ENCODE measurements at regions not wholly inside any gene's neighbourhood (a gene's known extent, or its start where the extent isn't known, plus 50 kb on each side); places are given as distances from the start of the nearest gene placed in this dataset.

- Histone ChIP-seq H2AFZ (ENCODE audit: low read depth, low read length) (no peak overlapping the region), H3F3A (ENCODE audit: insufficient read depth, low read length, poor library complexity, severe bottlenecking) (no peaks in the 10 kb centered on the region), H4K20me1 (ENCODE audit: insufficient read depth) (no peaks in the 10 kb centered on the region), H3K4me3 (ENCODE audit: low read length) (no peak overlapping the region), H3K27me3 (ENCODE audit: insufficient read depth, low read depth, low read length) (no peaks in the 10 kb centered on the region), H3K9me2 (ENCODE audit: insufficient read depth, low read length) (no peaks in the 10 kb centered on the region), H3K9me3 (ENCODE audit: low read length) (no peaks in the 10 kb centered on the region), H3K79me2 (replicated peaks; ENCODE audit: insufficient read depth, low read length) (no peaks in the 10 kb centered on the region), H3K27ac (ENCODE audit: low read length) (no peak overlapping the region), H3K4me2 (ENCODE audit: low read length) (no peak overlapping the region), H3K36me3 (ENCODE audit: insufficient read depth, low read length) (no peaks in the 10 kb centered on the region), H3K9ac (ENCODE audit: low read length) (no peak overlapping the region)
- TF ChIP-seq SMC3 (conservative IDR thresholded peaks at IDR 0.05; ENCODE audit: poor library complexity) (no peak), EZH2 (IDR thresholded peaks at IDR 0.05; ENCODE audit: borderline replicate concordance, insufficient read depth, low read length, poor library complexity, severe bottlenecking) (no peak), RAD21 (conservative IDR thresholded peaks at IDR 0.05) (no peak), REST (IDR thresholded peaks at IDR 0.05; ENCODE audit: borderline replicate concordance) (no peak), TAF1 (IDR thresholded peaks at IDR 0.05; ENCODE audit: low read depth) (no peak), EP300 (conservative IDR thresholded peaks at IDR 0.05; ENCODE audit: poor library complexity, severe bottlenecking) (no peak), POLR2AphosphoS5 (IDR thresholded peaks at IDR 0.05) (no peak), CTCF (IDR thresholded peaks at IDR 0.05; ENCODE audit: poor library complexity, severe bottlenecking) (no peak), MXI1 (conservative IDR thresholded peaks at IDR 0.05; ENCODE audit: poor library complexity, severe bottlenecking) (no peak)
Measured at GRCh38 chr14:81632157-81632556, 98.5 kb upstream of the SEL1L start.

GRCh38 chr14:81633496-81633895 lies 99.8 kb upstream of the SEL1L start:
- no peak overlapping the region for H3K4me2 ChIP-seq (ENCODE audit: low read length)
- H3K36me3 ChIP-seq (ENCODE audit: insufficient read depth, low read length) = no peaks in the 10 kb centered on the region
- no peaks in the 10 kb centered on the region for H3K9me3 ChIP-seq (ENCODE audit: low read length)
- H3K27me3 ChIP-seq (ENCODE audit: insufficient read depth, low read depth, low read length) = no peaks in the 10 kb centered on the region
- no peak overlapping the region for H3K4me3 ChIP-seq (ENCODE audit: low read length)
- no peak overlapping the region for H3K27ac ChIP-seq (ENCODE audit: low read length)
- H2AFZ ChIP-seq (ENCODE audit: low read depth, low read length) = no peak overlapping the region
- no peaks in the 10 kb centered on the region for H3K9me2 ChIP-seq (ENCODE audit: insufficient read depth, low read length)
- no peaks in the 10 kb centered on the region for H4K20me1 ChIP-seq (ENCODE audit: insufficient read depth)
- no peaks in the 10 kb centered on the region for H3K79me2 ChIP-seq (replicated peaks; ENCODE audit: insufficient read depth, low read length)
- no peak for TF ChIP-seq EP300 (conservative IDR thresholded peaks at IDR 0.05; ENCODE audit: poor library complexity, severe bottlenecking)
- TF ChIP-seq EZH2 (IDR thresholded peaks at IDR 0.05; ENCODE audit: borderline replicate concordance, insufficient read depth, low read length, poor library complexity, severe bottlenecking) = no peak
- no peak overlapping the region for H3K9ac ChIP-seq (ENCODE audit: low read length)
- H3F3A ChIP-seq (ENCODE audit: insufficient read depth, low read length, poor library complexity, severe bottlenecking) = no peaks in the 10 kb centered on the region

GRCh38 chr14:81637639-81638038 lies 104.0 kb upstream of the SEL1L start:
- H3K9ac ChIP-seq (ENCODE audit: low read length) = no peak overlapping the region
- H3K27ac ChIP-seq (ENCODE audit: low read length) = no peak overlapping the region
- H3F3A ChIP-seq (ENCODE audit: insufficient read depth, low read length, poor library complexity, severe bottlenecking) = no peaks in the 10 kb centered on the region
- no peak overlapping the region for H3K4me3 ChIP-seq (ENCODE audit: low read length)
- H3K4me2 ChIP-seq (ENCODE audit: low read length) = no peak overlapping the region
- no peak overlapping the region for H2AFZ ChIP-seq (ENCODE audit: low read depth, low read length)
- no peaks in the 10 kb centered on the region for H3K36me3 ChIP-seq (ENCODE audit: insufficient read depth, low read length)
- no peak for TF ChIP-seq RAD21 (conservative IDR thresholded peaks at IDR 0.05)
- no peak for TF ChIP-seq POLR2AphosphoS5 (IDR thresholded peaks at IDR 0.05)
- no peak for TF ChIP-seq MXI1 (conservative IDR thresholded peaks at IDR 0.05; ENCODE audit: poor library complexity, severe bottlenecking)
- no peak for TF ChIP-seq EP300 (conservative IDR thresholded peaks at IDR 0.05; ENCODE audit: poor library complexity, severe bottlenecking)
- TF ChIP-seq SMC3 (conservative IDR thresholded peaks at IDR 0.05; ENCODE audit: poor library complexity) = no peak
- TF ChIP-seq CTCF (IDR thresholded peaks at IDR 0.05; ENCODE audit: poor library complexity, severe bottlenecking) = no peak
- TF ChIP-seq TAF1 (IDR thresholded peaks at IDR 0.05; ENCODE audit: low read depth) = no peak
- no peak for TF ChIP-seq REST (IDR thresholded peaks at IDR 0.05; ENCODE audit: borderline replicate concordance)
- TF ChIP-seq EZH2 (IDR thresholded peaks at IDR 0.05; ENCODE audit: borderline replicate concordance, insufficient read depth, low read length, poor library complexity, severe bottlenecking) = no peak
- no peaks in the 10 kb centered on the region for H3K9me2 ChIP-seq (ENCODE audit: insufficient read depth, low read length)
- no peaks in the 10 kb centered on the region for H4K20me1 ChIP-seq (ENCODE audit: insufficient read depth)
- no peaks in the 10 kb centered on the region for H3K27me3 ChIP-seq (ENCODE audit: insufficient read depth, low read depth, low read length)
- no peaks in the 10 kb centered on the region for H3K9me3 ChIP-seq (ENCODE audit: low read length)
- no peaks in the 10 kb centered on the region for H3K79me2 ChIP-seq (replicated peaks; ENCODE audit: insufficient read depth, low read length)
